ENCODE measurements at regions not wholly inside any gene's neighbourhood (a gene's known extent, or its start where the extent isn't known, plus 50 kb on each side); places are given as distances from the start of the nearest gene placed in this dataset.

GRCh38 chr13:67557642-67558241 is 327.6 kb upstream of the PCDH9 start:
- TF ChIP-seq REST (IDR thresholded peaks at IDR 0.05; ENCODE audit: insufficient replicate concordance, low read depth) (no peak), CTCF (IDR thresholded peaks at IDR 0.05; ENCODE audit: insufficient read depth, low read length) (no peak)

Measured in HL-60 (cell line).